H1 (cell line): ENCODE measurements at regions not wholly inside any gene's neighbourhood (a gene's known extent, or its start where the extent isn't known, plus 50 kb on each side); places are given as distances from the start of the nearest gene placed in this dataset.

Experiments used
- CTCF ChIA-PET: fragments of 300-600 bp; sonication (Branson Sonifier 250); formaldehyde crosslinking; loops from one replicate; lab custom pipeline; 2021; ENCODE audit not compliant: partially characterized antibody; lab: Charles Lee
- POLR2A ChIA-PET: fragments of 300-600 bp; sonication (Branson Sonifier 250); formaldehyde crosslinking; loops from one replicate; lab custom pipeline; 2021; ENCODE audit warnings: inconsistent platforms; ENCODE audit not compliant: partially characterized antibody; lab: Charles Lee
- DNase-seq, 2 experiments: peaks; one replicate each; pipeline versions ENCODE4 v3.0.0 to v3.0.0-alpha.2; 2010 to 2022; ENCODE audit warnings: low spot score in 2 of 2, low read depth in 1 of 2, mixed read lengths in 1 of 2
- FAIRE-seq: peaks from 2 replicates; lab custom pipeline; 2011; peaks lifted over from hg19 to GRCh38; lab: Jason Lieb, UNC
- H2AFZ ChIP-seq: 2 replicates; pipeline ENCODE4 v1.8.1; 2012; ENCODE audit warnings: low read length, inconsistent platforms
- H2AK5ac ChIP-seq: 2 replicates; pipeline ENCODE4 v1.6.1; 2013; ENCODE audit warnings: low read depth, low read length
- H2BK120ac ChIP-seq: replicated peaks from 2 replicates; pipeline ENCODE3; 2013; ENCODE audit warnings: low read depth, low read length, inconsistent platforms
- H2BK12ac ChIP-seq: 2 replicates; pipeline ENCODE4 v1.6.1; 2013; ENCODE audit warnings: low read depth, low read length
- H2BK15ac ChIP-seq: 2 replicates; pipeline ENCODE4 v1.6.1; 2013; ENCODE audit warnings: low read length
- H2BK20ac ChIP-seq: 2 replicates; pipeline ENCODE4 v1.6.1; 2013; ENCODE audit warnings: low read length
- H2BK5ac ChIP-seq: 2 replicates; pipeline ENCODE4 v1.6.1; 2013; ENCODE audit warnings: low read depth, low read length
- H3K14ac ChIP-seq: 2 replicates; pipeline ENCODE4 v1.6.1; 2013; ENCODE audit warnings: inconsistent platforms; ENCODE audit not compliant: insufficient read length
- H3K18ac ChIP-seq: 2 replicates; pipeline ENCODE4 v1.6.1; 2013; ENCODE audit warnings: low read length; ENCODE audit errors: extremely low read depth
- H3K23ac ChIP-seq: 2 replicates; pipeline ENCODE4 v1.6.1; 2013; ENCODE audit warnings: inconsistent platforms; ENCODE audit not compliant: insufficient read length
- H3K23me2 ChIP-seq: 2 replicates; pipeline ENCODE4 v1.6.1; 2013; ENCODE audit warnings: low read depth, low read length
- H3K27ac ChIP-seq: 2 replicates; pipeline ENCODE4 v1.6.1; 2011; ENCODE audit warnings: low read depth, low read length, inconsistent platforms
- H3K27me3 ChIP-seq, 4 experiments: replicated peaks in 1 of 4; 1 replicate in 1 of 4; 2 replicates in 3 of 4; pipeline versions ENCODE4 v1.6.1 to v1.8.1; 2011 to 2013; ENCODE audit warnings: low read length in 3 of 4, mild to moderate bottlenecking in 3 of 4, inconsistent platforms in 2 of 4, mixed read lengths in 2 of 4, moderate library complexity in 1 of 4; ENCODE audit not compliant: control insufficient read depth in 3 of 4, insufficient read depth in 3 of 4; ENCODE audit errors: extremely low read depth in 1 of 4
- H3K36me3 ChIP-seq, 4 experiments: 2 replicates each; pipeline versions ENCODE4 v1.6.1 to v1.8.1; 2011 to 2013; ENCODE audit warnings: mild to moderate bottlenecking in 4 of 4, low read length in 3 of 4, moderate library complexity in 2 of 4, control low read depth in 1 of 4, inconsistent platforms in 1 of 4; ENCODE audit not compliant: insufficient read depth in 4 of 4, control insufficient read depth in 2 of 4
- H3K4ac ChIP-seq: replicated peaks from 2 replicates; pipeline ENCODE3; 2013; ENCODE audit warnings: low read length, low read depth, mixed read lengths, inconsistent platforms; ENCODE audit not compliant: insufficient read length
- H3K4me1 ChIP-seq, 4 experiments: replicated peaks in 1 of 4; 1 replicate in 1 of 4; 2 replicates in 3 of 4; pipeline versions ENCODE4 v1.6.1 to v1.8.1; 2011 to 2013; ENCODE audit warnings: low read length in 3 of 4, inconsistent platforms in 2 of 4, mixed read lengths in 1 of 4; ENCODE audit not compliant: insufficient read depth in 4 of 4, control insufficient read depth in 3 of 4
- H3K4me2 ChIP-seq, 2 experiments: 2 replicates each; pipeline versions ENCODE4 v1.6.1 to v1.8.1; 2011 to 2013; ENCODE audit warnings: low read depth in 2 of 2, low read length in 2 of 2, control low read depth in 1 of 2, inconsistent platforms in 1 of 2, mild to moderate bottlenecking in 1 of 2; ENCODE audit not compliant: insufficient read depth in 1 of 2
- H3K4me3 ChIP-seq, 4 experiments: fragments of 200-600, 300-600 bp in 1 of 4; sonication (generic), shearing (Covaris generic), sonication (Bioruptor Twin) in 1 of 4; 2 replicates each; pipeline versions ENCODE4 v1.5.1 to v1.8.1; 2011 to 2016; ENCODE audit warnings: low read length in 4 of 4, low read depth in 3 of 4, control low read depth in 2 of 4, inconsistent platforms in 2 of 4, mild to moderate bottlenecking in 2 of 4, mixed read lengths in 1 of 4, moderate library complexity in 1 of 4; ENCODE audit not compliant: insufficient read depth in 2 of 4; ENCODE audit errors: extremely low read depth in 1 of 4
- H3K56ac ChIP-seq: replicated peaks from 2 replicates; pipeline ENCODE3; 2013; ENCODE audit warnings: low read depth, mild to moderate bottlenecking, mixed read lengths, low read length, inconsistent platforms; ENCODE audit not compliant: insufficient read length
- H3K79me1 ChIP-seq: 2 replicates; pipeline ENCODE4 v1.6.1; 2013; ENCODE audit warnings: low read depth, low read length, control low read depth
- H3K79me2 ChIP-seq, 2 experiments: 2 replicates each; pipeline versions ENCODE4 v1.6.1 to v1.8.1; 2012 to 2013; ENCODE audit warnings: low read length in 2 of 2, mild to moderate bottlenecking in 2 of 2, inconsistent platforms in 1 of 2; ENCODE audit not compliant: insufficient read depth in 2 of 2, control insufficient read depth in 1 of 2
- H3K9ac ChIP-seq, 4 experiments: replicated peaks in 1 of 4; 1 replicate in 1 of 4; 2 replicates in 3 of 4; pipeline versions ENCODE4 v1.6.1 to v1.8.1; 2011 to 2013; ENCODE audit warnings: low read depth in 3 of 4, low read length in 3 of 4, control low read depth in 2 of 4, mild to moderate bottlenecking in 2 of 4, moderate library complexity in 2 of 4, inconsistent platforms in 1 of 4; ENCODE audit errors: extremely low read depth in 1 of 4
- H3K9me3 ChIP-seq, 2 experiments: 2 replicates each; pipeline versions ENCODE4 v1.6.1 to v1.8.1; 2012 to 2013; ENCODE audit warnings: mild to moderate bottlenecking in 2 of 2, moderate library complexity in 2 of 2, control low read depth in 1 of 2, inconsistent platforms in 1 of 2, low read depth in 1 of 2, low read length in 1 of 2, mixed read lengths in 1 of 2; ENCODE audit not compliant: insufficient read depth in 2 of 2
- H4K20me1 ChIP-seq, 2 experiments: replicated peaks in 1 of 2; 2 replicates each; pipeline versions ENCODE3 to v1.8.1; 2011 to 2013; ENCODE audit warnings: inconsistent platforms in 2 of 2, low read length in 2 of 2, mild to moderate bottlenecking in 1 of 2; ENCODE audit not compliant: insufficient read depth in 2 of 2, control insufficient read depth in 1 of 2
- H4K5ac ChIP-seq: 2 replicates; pipeline ENCODE4 v1.6.1; 2013; ENCODE audit warnings: low read length, low read depth, mixed read lengths, inconsistent platforms; ENCODE audit not compliant: insufficient read length
- H4K8ac ChIP-seq: 2 replicates; pipeline ENCODE4 v1.8.0; 2013; ENCODE audit warnings: mild to moderate bottlenecking, moderate library complexity, low read length, inconsistent platforms; ENCODE audit not compliant: insufficient read depth; ENCODE audit errors: extremely low read depth
- H4K91ac ChIP-seq: replicated peaks from 2 replicates; pipeline ENCODE3; 2013; ENCODE audit warnings: low read length, mixed read lengths, inconsistent platforms; ENCODE audit not compliant: insufficient read length
- EP300 ChIP-seq, 2 experiments: IDR thresholded peaks; 1 replicate in 1 of 2; 2 replicates in 1 of 2; pipeline ENCODE4 v1.6.1; 2011 to 2012; ENCODE audit warnings: low read depth in 2 of 2, low read length in 2 of 2, mild to moderate bottlenecking in 2 of 2, borderline replicate concordance in 1 of 2, inconsistent platforms in 1 of 2, moderate library complexity in 1 of 2
- TCF12 ChIP-seq: IDR thresholded peaks from 2 replicates; pipeline ENCODE4 v1.6.1; 2011; ENCODE audit warnings: low read depth, mild to moderate bottlenecking, low read length
- WGBS, 2 experiments: shearing (Covaris generic) in 1 of 2; methylation state at CpG; one replicate each; pipeline versions ENCODE4 v1.1.6 to v1.1.7; 2013 to 2015; ENCODE audit warnings: low lambda C conversion rate in 2 of 2, mixed read lengths in 2 of 2, inconsistent platforms in 1 of 2, low coverage in 1 of 2, missing lambda C conversion rate in 1 of 2; ENCODE audit not compliant: insufficient replicate concordance in 2 of 2, insufficient coverage in 1 of 2, insufficient read length in 1 of 2; ENCODE audit errors: extremely low coverage in 1 of 2, missing lambda C conversion rate in 1 of 2; 5-methylcytosine and 5-hydroxymethylcytosine counted together

DNA sequence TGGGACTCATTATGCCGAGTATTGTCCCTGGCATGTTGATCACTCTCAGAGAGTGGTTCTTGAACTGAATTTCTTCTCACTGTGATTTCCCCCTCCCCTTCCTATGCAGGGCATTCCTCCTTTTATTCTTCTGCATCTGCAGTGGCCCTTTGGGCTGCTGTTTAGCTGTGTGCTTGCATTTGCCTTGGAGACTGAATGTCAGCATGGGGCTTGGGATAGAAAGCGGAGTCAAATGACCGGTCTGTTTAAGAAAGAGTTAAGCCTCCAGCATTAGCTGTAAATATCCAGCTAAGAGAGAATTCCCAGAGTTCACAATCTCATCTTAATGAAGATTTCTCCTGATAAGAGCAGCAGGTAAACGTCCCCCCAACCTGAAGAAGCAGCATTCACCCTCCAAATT is 65.6 kb upstream of the RMST start:
- Histone ChIP-seq H3K4me1 (peaks cover 0 to 18% (median 4%) of the 10 kb centered on the region in 4 experiments; a peak in 3 of 7 replicates), H3K79me1 (no peaks in the 10 kb centered on the region), H3K14ac (no peak overlapping the region), H2AK5ac (no peak overlapping the region), H2BK20ac (0 out of 2 replicates have a peak overlapping the region, but pooled peaks have one; percentile 72), H4K20me1 (no peaks in the 10 kb centered on the region), H2BK15ac (no peak overlapping the region), H3K23me2 (no peaks in the 10 kb centered on the region), H3K56ac (no peak overlapping the region), H2BK120ac (no peak overlapping the region), H3K27ac (peak overlapping the region; percentile 58; the same call in 1 of the 2 replicates), H2AFZ (no peak overlapping the region), H4K8ac (no peak overlapping the region), H3K79me2 (no peaks in the 10 kb centered on the region), H4K91ac (no peak overlapping the region), H3K4ac (no peak overlapping the region), H3K9ac (no peak overlapping the region; a peak in 2 of 7 replicates), H4K5ac (peak overlapping the region; percentile 37), H3K9me3 (no peaks in the 10 kb centered on the region), H3K36me3 (no peaks in the 10 kb centered on the region), H3K4me3 (peak overlapping the region in 1 of 4 experiments; percentile 29; a peak in 2 of 8 replicates), H3K18ac (no peak overlapping the region), H2BK5ac (no peak overlapping the region; the same call in 1 of the 2 replicates), H3K23ac (no peak overlapping the region), H3K4me2 (peak overlapping the region; percentile 32 to 43; a peak in 3 of 4 replicates), H2BK12ac (peak overlapping the region; percentile 29; the same call in 1 of the 2 replicates), H3K27me3 (peaks cover 0 to under 1% (median 0%) of the 10 kb centered on the region in 4 experiments; a peak in 1 of 7 replicates)
- DNase-seq, result peak in 1 of 2 experiments; percentile 50
- ChIA-PET POLR2A (interaction anchor here (0.9 to 1.3 kb wide), 3 partner anchors 68 to 265 kb away, joined by 3 to 8 read pairs (median 3); no protein-coding TSS in a partner anchor), CTCF (interaction anchor here (0.9 to 1.8 kb wide), 7 partner anchors 9 to 406 kb away, joined by 3 to 5 read pairs (median 3); no protein-coding TSS in a partner anchor)
- FAIRE-seq, result peak; percentile 91
- WGBS, 2 experiments, result 19% methylated on average over 4 of the region's 4 CpGs; no CpG with 5 or more reads in 1 of the 2 experiments
- peak in 1 of 2 experiments; percentile 88; a peak in 1 of 3 replicates for TF ChIP-seq EP300 (IDR thresholded peaks at IDR 0.05; ENCODE audit: borderline replicate concordance in 1 of 2, low read depth in 2 of 2, low read length in 2 of 2)
- TF ChIP-seq TCF12, result no peak; the same call in 1 of the 2 replicates
